HK-2 (cell line): ENCODE measurements at regions not wholly inside any gene's neighbourhood (a gene's known extent, or its start where the extent isn't known, plus 50 kb on each side); places are given as distances from the start of the nearest gene placed in this dataset.
"Not testable (repeated sequence)": the region's sequence is repeated elsewhere in the genome, so short reads cannot be mapped to it uniquely, and the experiment has no call there.

Experiments
- DNase-seq: peaks from one replicate; pipeline ENCODE4 v3.0.0-alpha.2; 2018; ENCODE audit not compliant: unreplicated experiment

GRCh38 chr1:58062635-58063034 lies 483.9 kb downstream of the OMA1 start:
- DNase-seq = no peak

- DNase-seq = no peak
These were observed 485.9 kb downstream of the OMA1 start for GRCh38 chr1:58060559-58061170.

- DNase-seq = no peak
These were observed 486.7 kb downstream of the OMA1 start for GRCh38 chr1:58059789-58060188.

- no peak for DNase-seq
These were observed 488.2 kb downstream of the OMA1 start for GRCh38 chr1:58058323-58058722.

- DNase-seq = no peak
These were observed 488.7 kb downstream of the OMA1 start for GRCh38 chr1:58057826-58058225.

GRCh38 chr1:58051187-58051586 lies 495.3 kb downstream of the OMA1 start:
- DNase-seq = not testable (repeated sequence)

GRCh38 chr1:58047265-58047858 lies 499.2 kb downstream of the OMA1 start:
- DNase-seq = peak; percentile 29

GRCh38 chr1:58045094-58045705 lies 501.3 kb downstream of the OMA1 start:
- no peak for DNase-seq

GRCh38 chr1:58041621-58042020 lies 504.9 kb downstream of the OMA1 start:
- DNase-seq = no peak

GRCh38 chr1:58038574-58038973 lies 508.0 kb downstream of the OMA1 start:
- no peak for DNase-seq

GRCh38 chr1:58035523-58035922 lies 511.0 kb downstream of the OMA1 start:
- DNase-seq = no peak

- no peak for DNase-seq
These were observed 513.2 kb downstream of the OMA1 start for GRCh38 chr1:58033311-58033710.

- no peak for DNase-seq
These were observed 513.9 kb downstream of the OMA1 start for GRCh38 chr1:58032611-58033073.

- no peak for DNase-seq
These were observed 515.1 kb downstream of the OMA1 start for GRCh38 chr1:58031416-58031815.

GRCh38 chr1:58030456-58030855 lies 516.1 kb downstream of the OMA1 start:
- DNase-seq = no peak

- no peak for DNase-seq
These were observed 528.9 kb downstream of the OMA1 start for GRCh38 chr1:58017641-58018040.

- DNase-seq = no peak
These were observed 533.3 kb downstream of the OMA1 start for GRCh38 chr1:58013237-58013636.

GRCh38 chr1:58011978-58012377 lies 534.5 kb downstream of the OMA1 start:
- no peak for DNase-seq

- no peak for DNase-seq
These were observed 540.0 kb downstream of the OMA1 start for GRCh38 chr1:58006421-58007046.

- DNase-seq = no peak
These were observed 541.3 kb downstream of the OMA1 start for GRCh38 chr1:58005212-58005611.

GRCh38 chr1:58003988-58004387 lies 542.5 kb downstream of the OMA1 start:
- DNase-seq = no peak

- no peak for DNase-seq
These were observed 543.5 kb downstream of the OMA1 start for GRCh38 chr1:58003059-58003458.

- DNase-seq = no peak
These were observed 545.7 kb downstream of the OMA1 start for GRCh38 chr1:58000821-58001220.
